ENCODE measurements at regions not wholly inside any gene's neighbourhood (a gene's known extent, or its start where the extent isn't known, plus 50 kb on each side); places are given as distances from the start of the nearest gene placed in this dataset.

DNA sequence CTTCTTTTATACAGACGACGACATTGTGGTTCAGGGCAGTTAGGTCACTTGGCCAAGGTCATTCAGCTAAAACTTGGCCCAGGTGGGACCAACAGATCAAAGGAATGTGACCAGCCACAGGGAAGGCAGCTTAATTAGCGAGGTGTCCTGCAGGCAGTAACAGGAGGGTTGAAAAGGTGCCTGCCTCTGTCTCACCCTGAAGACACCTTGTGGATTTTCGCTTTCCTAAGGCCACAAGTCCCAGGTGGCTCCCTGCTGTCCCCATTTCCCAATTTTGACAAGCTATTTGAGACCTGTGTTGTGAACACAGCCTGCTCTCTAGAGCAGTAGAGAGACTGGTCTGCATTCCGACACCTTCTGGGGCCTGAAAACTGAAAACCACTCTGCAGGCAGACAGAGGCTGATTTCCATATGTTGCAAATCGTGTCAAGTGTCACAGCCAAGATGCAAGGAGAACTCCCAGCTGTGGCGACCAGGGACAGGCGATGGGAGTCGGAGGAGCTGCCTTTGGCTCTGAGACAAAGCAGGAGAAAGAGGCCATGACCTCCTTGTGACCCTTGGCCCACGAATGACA, 593.1 kb upstream of the CDH5 start:
- TF ChIP-seq, protein P1, sequence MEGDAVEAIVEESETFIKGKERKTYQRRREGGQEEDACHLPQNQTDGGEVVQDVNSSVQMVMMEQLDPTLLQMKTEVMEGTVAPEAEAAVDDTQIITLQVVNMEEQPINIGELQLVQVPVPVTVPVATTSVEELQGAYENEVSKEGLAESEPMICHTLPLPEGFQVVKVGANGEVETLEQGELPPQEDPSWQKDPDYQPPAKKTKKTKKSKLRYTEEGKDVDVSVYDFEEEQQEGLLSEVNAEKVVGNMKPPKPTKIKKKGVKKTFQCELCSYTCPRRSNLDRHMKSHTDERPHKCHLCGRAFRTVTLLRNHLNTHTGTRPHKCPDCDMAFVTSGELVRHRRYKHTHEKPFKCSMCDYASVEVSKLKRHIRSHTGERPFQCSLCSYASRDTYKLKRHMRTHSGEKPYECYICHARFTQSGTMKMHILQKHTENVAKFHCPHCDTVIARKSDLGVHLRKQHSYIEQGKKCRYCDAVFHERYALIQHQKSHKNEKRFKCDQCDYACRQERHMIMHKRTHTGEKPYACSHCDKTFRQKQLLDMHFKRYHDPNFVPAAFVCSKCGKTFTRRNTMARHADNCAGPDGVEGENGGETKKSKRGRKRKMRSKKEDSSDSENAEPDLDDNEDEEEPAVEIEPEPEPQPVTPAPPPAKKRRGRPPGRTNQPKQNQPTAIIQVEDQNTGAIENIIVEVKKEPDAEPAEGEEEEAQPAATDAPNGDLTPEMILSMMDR (IDR thresholded peaks at IDR 0.05; ENCODE audit: poor library complexity) = no peak
- no peak for TF ChIP-seq EZH2 (IDR thresholded peaks at IDR 0.05; ENCODE audit: borderline replicate concordance)
